Stimulated activated CD4-positive, alpha-beta T cell treated with anti-CD3 and anti-CD28 coated beads, TNF-alpha, amount 100 ng/mL, for 24 hours (primary cell): ENCODE measurements at regions not wholly inside any gene's neighbourhood (a gene's known extent, or its start where the extent isn't known, plus 50 kb on each side); places are given as distances from the start of the nearest gene placed in this dataset.
"Not testable (repeated sequence)": the region's sequence is repeated elsewhere in the genome, so short reads cannot be mapped to it uniquely, and the experiment has no call there.

Source experiments
- DNase-seq, 3 experiments: peaks; one replicate each; pipeline ENCODE4 v3.0.0-alpha.2; 2020; ENCODE audit warnings: low read depth in 3 of 3

DNA sequence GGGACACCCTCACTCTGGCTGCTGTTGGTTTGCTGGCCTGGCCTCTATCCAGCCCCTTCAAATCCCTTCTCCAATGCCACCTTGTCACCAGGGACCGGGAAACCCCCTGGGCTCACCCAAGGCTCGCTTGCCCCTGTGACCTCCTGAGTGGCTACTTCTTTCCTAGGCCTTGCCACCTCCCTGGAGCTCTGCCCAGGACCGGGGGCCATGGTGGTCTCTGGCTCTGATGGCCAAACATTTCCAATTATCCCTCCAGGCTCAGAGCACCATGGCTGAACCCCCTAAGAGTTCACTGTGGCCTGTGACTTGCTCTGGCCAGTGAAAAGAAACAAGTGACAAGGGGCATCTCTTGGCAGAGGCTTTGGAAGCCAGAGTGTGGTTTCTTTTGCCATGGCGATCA lies 237.6 kb downstream of the TFCP2L1 start:
- no peak for DNase-seq

DNA sequence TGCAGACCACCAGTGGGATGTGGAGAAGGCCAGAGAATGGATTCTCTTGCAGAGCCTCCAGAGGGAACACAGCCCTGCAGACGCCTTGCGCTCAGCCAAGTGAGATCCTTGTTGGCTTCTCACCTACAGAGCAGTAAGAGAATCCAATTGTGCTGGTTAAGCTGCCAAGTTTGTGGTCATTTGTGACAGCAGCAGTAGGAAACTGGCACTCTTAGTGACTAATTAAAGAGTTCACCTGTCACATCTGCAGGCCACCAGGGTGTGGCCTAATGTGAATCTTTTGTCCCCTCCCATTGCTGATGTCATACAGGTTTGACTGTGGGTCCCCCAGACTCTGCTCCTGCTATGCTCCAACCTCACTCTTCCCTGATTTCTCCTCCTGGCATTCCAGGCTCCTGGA lies 235.9 kb downstream of the TFCP2L1 start:
- no peak for DNase-seq

DNA sequence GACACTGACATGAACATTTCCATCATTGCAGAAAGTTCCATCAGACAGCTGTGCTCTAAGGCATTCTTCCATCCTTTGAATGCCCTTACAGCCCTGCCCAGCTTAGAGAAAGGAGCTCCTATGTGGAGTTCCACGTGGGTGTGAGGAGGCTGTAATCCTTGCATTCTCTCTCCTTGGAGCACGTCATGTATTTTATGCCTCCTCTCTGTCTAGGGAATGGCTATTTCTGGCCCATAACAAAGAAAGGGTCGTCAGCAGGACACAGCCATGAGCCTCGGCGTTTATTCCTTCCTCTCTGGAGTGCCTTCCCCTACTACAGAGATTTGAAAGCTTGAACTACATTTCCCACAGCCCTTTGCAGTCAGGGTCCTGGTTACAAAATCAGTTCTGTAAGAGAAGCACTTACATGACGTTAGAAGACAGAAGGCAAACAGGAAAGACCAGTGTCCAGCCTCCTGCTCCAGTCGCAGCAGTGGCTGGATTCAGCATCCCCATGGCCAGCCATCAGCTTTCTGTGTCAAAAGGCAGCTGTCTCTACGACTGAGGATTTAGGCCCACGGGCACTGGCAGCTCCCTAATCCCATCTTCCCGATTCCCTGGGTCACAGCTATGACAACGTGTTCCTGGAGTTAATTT lies 234.9 kb downstream of the TFCP2L1 start:
- no peak for DNase-seq

DNA sequence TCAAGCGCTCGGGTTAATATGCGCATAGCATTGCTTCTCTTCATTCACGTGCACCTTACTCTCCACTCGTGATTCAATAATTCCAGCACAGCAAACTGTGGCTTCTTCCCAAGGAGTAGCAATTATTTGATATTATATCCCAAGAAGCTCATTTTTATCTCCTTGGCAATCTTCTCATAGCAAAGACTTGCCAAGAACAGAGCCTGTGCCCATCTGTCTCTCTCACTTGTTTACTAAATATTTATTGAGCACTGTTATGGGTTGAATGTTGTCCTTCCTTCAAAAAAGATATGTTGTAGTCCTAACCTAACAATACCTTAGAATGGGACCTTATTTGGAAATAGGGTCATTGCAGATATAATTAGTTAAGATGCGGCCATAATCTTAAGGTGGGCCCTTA lies 233.7 kb downstream of the TFCP2L1 start:
- DNase-seq = no peak

DNA sequence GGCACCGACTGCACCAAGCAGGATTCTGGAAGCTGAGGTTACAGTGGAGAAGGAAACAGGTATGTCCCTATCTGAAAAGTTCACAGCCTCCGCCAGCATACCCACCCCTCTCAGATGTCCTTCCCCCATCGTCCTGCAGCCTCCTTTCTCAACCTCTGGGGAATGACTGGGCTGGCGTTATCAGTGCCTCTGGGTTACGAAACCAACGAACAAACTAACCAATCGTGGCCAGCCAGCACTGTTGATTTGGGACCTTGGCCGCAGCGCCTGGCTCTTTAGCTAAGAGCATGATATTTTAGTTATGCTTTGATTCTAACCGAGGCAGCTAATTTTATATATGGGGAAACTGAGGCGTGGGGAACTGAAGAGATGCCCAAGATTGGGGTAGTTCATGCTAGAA lies 233.0 kb downstream of the TFCP2L1 start:
- DNase-seq = no peak

DNA sequence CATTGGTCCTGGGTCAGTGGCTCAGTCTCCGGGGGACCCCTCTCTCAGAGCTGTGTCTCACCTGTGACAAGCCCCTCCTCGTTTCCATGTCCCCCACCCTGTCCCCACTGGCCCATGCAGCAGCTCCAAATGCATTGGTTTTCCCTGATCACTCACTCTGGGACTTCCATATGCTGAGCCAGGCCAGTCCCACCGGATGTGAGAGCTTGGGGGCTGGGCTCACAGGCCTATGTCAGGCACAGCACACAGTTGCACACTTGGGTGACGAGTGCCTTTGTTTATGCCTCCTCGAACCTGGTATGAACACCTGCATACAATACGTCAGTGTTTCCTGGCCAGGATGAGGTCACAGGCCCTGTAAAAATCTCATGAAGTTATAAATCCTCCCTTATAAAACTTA lies 232.5 kb downstream of the TFCP2L1 start:
- DNase-seq = no peak

DNA sequence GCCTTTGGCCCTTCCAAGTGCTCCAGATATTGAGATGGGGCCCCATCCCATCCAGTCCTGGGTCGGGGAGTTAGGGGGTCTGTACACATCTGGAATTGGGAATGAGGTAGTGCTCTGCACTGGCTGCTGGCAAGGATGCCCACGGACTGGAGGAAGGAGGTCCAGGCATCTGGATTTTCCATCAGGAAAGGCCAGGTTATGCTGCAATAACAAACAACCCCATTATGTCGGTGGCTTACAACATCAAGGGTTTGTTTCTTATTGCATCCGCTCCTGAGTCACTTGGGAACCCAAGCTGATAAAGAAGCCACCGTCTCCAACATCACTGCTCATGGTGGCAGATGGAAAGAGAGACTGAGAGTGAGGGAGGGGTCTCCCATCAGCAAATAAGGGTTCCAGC lies 229.9 kb downstream of the TFCP2L1 start:
- no peak for DNase-seq

DNA sequence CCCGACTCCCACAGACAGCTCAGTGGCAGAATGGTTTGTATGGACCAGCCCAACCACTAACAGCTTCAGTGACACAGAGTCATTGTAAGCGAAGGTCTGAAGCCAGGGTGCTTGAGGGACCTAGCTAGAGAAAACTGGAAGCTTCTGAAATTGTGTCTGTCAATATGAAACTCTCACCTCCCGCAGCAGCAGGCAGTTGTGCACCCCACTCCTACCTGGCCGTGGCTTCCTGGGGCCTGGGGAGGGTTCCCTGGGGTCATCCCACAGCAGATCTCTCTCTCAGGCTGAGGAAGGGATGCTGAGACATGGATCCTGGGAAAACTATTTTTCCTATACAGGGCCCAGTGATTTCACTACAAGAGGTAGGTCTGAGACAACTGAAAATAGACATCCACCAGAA lies 229.5 kb downstream of the TFCP2L1 start:
- DNase-seq = no peak

DNA sequence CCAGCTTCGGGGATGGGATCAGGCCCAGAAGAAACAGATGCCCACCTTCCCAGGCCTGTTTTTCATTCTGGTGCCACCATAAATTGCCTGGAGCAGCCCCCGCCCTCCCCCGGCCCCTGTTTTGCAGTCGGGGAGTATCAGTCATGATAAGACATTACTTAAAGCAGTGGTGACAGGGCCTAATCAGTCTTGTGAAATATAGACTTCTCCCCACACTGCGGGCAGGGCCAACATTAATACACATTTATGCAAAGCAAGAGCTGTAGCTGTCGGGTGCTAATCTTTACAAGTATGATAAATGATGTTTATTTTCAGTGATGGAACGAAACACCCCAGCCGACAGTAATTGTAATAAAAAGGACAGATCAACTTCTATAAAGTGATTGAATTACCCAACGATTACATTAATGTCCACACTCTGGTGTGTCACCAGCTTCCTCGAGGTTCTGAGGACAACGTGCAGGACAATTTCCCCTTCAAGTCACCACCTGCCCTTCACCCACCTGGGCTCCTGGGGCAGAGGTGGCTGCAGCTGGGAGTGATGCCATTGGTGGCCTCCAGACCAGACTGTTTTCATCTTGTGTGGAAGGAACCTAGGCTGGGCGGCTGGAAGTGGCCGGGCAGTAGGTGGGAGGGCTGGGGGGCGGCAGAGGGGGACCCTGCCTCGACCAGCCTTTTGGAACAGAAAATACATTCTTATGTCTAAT lies 226.0 kb downstream of the TFCP2L1 start:
- DNase-seq = no peak

DNA sequence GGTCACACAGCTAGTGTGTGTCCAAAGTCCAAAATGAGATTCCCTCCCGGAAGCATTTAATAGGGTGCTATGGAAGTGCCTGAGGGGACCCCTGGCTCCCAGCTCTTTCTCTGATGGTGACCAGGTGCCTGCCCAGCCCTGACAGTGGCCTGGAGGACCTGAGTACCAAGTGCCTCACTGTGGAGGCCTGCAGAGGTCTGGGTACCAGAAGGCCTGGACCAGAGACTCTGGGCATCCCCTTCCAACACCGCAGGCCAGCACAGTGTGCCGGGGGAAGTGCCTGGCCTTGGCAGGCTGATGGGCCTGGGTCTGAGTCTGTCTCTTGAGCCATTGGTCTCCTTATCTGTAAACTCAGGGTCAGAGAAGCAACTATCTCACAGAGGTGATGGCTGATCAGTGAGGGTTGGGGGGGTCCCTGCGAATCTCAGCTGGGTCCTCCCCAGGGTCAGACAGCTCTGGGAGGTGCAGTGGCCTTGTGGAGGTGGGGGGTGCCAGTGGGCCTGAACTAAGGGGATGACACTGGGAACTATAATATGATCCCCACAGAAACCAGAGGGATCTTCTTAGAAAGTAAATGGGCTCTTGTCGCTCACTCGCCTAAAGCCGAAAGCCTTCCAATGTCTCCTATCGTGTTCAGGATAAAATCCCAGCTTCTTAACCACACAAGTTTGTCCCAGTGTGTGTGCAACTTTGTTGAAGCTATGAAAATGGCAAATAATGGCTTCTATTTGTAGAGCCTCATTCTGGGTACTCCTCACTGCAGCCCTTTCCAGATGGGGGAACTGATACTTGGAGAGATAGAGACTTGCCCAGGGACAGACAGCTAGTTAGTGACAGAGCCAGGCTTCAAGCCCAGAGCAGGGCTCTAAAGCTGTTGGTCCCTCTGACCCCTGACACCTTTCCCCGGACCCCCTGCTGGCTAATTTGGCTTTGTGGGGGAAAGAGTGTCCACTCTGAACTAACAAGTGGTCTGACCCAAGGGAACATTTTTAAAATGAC lies 225.1 kb downstream of the TFCP2L1 start:
- no peak for DNase-seq

DNA sequence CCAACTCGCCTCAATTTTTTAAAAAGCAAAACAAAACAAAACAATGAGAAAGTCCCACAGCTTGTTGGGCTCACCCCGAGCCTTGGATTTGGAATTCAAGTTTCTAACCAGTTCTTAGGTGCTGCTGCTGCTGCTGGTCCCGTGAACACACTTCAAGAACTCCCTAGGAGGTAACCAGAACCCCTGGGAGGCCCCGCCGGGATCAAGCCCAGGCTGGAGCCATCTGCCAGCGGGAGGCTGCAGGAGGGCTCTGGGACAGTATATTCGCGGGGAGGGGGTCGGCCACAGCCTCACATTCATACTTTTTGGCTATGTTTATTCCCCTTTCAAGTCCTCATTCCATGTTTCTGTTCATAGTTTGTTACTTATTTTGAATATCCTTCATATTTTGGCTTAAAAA lies 223.4 kb downstream of the TFCP2L1 start:
- DNase-seq = no peak

DNA sequence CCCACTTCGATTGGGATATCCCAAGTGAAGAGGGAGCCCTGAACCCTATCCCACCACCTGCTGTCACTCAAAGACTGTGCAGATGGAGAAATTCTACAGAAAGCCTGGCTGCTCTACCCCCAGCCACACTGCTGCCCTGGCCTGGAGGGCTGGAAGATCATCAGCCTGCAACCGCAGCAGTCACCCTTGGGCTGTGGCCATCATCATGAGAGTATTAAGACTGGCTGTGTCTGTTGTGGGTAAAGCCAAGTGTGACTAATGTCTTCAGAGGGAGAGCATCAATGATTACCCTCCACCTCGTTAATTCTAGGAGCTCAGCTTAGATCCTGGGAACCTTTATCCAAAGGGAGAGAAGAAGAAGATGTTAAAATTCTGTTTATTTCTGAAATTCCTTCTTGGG lies 221.5 kb downstream of the TFCP2L1 start:
- DNase-seq = no peak

DNA sequence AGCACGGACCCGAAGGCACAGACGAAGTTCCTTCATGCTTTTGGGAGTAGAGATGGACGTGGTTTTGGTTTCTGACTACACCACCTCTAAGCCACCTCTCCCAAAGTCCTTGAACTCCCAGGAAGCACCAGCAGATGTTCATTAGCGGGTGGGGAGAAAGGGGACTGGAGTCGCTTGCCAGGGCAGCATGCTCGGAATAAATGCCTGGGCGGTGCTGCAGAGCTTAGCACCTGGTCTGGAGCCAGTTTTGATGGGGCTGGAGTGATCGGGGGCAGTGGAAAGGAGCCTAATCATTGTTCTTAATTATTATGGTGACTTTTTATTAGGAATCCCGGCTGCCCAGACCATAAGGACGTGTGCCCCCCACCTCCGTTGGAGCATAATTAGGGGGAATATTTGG lies 220.8 kb downstream of the TFCP2L1 start:
- no peak for DNase-seq

DNA sequence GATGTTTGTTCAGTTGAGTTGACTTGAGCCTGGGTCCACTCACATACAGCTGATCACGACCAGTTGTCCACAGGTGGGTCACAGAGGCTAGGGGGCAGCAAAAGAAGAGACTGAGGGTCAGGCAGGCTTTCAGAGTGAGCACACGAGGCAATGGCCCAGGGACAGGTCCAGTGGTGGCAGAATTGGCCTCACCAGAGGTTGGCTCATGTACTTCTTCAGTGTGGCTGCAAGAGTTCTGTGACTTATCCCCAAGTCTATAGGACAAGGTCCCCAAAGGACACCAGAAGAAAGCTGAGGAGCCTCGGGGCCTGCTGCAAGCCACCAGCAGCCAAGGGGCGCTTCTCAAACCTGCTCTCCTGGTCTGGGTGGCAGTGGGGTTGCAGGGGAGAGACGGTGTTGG lies 219.8 kb downstream of the TFCP2L1 start:
- DNase-seq = no peak

DNA sequence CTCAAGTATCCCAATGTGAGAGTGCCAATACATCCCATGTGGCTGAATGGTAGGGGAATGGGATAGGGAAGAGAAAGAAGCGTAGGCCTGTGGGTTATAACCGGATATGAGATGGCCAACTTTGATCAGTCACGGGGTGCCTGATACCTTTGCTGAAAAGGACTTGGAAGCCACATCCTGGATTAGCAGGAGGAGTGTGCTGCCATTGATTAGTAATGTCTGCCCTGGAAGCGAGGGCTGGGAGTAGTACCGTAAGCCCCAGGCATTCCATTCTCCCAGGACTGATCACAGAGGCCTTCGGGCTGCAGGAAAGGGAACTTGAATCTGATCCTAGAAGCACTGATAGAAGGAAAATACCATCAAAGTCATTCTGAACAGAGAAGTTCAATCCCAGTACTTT lies 218.5 kb downstream of the TFCP2L1 start:
- DNase-seq = no peak

DNA sequence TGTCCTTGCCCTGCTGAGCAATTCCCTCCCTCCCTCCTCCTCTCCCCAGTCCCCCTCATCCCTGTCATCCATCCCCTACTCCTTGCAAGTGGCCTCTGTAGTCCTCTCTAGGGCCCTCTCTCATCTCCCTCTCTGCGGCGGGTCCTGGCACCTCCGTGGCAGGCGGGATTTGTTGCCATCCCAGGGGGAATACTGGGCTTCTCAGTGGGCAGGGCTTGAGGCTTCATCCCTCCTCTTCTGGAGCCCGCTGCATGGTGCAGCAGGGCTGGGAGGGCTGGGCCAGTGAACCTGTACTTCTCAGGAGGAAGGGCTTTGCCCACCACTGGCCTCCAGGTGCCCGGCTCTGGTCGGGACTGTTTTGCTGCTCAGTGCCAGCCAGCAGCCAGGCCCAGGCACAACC lies 216.2 kb downstream of the TFCP2L1 start:
- no peak for DNase-seq

DNA sequence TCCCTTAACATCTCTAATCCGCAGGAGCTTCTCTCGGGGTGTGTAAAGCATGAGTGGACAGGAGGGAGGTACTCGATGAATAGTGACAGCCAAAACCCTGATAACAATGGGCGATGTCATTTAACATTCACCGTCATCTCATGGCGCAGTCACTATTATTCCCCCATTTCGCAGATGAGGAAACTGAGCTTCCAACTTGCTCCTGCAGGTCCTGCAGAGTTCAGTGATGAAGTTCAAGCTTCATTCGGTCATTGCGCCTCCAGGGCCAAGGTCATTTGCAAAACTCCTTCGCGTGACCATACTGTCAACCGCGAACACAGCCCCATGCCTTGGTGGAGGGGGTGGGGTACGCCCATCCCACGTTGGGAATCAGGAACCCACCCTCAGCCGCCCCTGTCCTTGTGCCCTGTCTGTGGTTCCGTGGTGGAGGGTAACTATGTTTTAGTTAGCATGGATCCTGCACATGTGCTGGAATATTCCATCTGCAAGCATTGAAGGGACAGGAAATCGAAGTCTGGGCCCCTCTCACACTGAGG lies 215.5 kb downstream of the TFCP2L1 start:
- DNase-seq = no peak

DNA sequence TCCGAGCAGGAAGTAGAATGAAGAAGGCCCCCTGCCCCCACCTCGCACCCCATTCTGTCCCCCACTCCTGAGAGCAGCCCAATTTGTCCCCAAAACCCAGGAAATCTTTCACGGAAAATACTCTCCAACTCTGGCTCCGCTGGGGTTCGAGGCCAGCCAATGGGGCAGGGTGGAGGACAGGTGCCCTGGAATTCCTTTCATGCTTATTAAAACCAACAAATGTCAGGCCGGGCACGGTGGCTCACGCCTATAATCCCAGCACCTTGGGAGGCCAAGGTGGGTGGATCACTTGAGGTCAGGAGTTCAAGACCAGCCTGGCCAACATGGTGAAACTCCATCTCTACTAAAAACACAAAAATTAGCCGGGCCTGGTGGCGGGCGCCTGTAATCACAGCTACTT lies 214.9 kb downstream of the TFCP2L1 start:
- not testable (repeated sequence) for DNase-seq

DNA sequence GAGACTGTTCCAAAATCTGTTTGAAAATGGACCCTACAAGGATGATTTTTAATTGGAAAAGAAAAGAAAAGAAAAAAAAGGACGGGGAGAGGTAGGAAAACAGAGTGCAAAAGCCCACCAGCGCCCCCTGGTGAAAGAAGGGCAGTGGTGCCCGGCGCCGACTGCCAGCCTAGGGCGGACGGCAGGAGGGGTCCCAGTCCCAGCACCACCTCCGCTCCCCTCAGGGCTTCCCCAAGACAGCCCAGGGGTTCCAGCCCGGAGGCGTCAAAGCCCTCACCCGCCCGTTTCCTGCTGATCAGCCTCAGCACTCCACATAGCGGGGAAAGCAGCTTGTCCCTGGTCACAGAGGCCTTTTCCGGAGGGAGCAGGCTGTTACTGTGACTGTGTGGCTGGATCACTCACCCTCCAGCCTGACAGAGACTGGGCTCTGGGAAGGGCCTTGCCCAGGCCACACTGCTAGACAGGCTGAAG lies 213.9 kb downstream of the TFCP2L1 start:
- DNase-seq = peak in 1 of 3 experiments; percentile 44

DNA sequence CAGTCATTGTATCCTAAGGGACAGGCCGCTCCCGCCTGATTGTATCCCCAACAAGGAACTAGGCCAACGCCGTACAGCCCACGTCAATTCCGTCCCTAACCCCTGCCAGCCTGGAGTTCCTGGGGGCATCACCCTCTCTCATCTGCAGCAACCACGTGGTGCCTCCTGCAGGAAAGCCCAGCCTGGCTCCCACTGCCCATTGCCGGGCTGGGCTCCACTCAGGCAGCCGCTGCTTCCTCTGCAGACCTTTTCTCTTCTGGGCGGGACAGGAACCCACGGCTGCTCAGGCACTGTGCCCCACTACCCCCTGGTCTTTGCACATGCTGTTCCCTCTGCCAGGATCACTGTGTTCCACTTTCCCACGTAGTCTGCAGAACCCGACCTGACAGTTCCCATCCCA lies 212.2 kb downstream of the TFCP2L1 start:
- no peak for DNase-seq

DNA sequence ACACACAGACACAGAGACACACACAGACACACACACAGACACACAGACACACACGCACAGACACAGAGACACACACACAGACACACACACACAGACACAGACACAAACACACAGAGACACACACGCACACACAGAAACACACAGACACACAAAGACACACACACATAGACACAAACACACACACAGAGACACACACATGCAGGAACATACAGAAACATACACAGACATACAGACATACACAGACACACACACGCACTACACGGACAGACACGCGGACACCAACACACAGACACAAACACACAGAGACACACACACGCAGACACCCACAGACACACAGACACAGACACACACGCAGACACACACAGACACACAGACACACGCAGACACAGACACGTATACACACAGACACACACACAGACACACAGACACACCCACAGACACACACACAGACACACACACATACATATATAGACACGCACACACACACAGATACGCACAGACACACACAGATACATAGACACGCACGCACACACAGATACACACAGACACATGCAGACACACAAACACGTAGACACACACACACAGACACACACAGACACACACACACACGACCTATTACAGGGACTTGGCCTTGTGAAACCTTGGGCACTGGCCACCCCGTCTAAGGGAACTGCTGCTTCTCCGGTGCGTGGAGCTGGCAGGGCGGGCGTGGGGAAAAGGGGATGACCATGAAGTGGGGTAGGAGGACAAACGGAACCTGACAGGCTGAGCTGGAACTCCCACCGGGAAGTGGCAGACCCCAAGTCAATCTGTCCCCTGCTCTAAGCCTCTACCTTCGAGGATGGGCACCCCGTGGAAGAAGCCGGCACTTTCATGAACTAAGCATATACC lies 211.4 kb downstream of the TFCP2L1 start:
- DNase-seq = no peak
